ENCODE measurements at regions not wholly inside any gene's neighbourhood (a gene's known extent, or its start where the extent isn't known, plus 50 kb on each side); places are given as distances from the start of the nearest gene placed in this dataset.

GRCh38 chr18:28858248-28858647, 681.3 kb upstream of the CDH2 start:
- no peak overlapping the region for H4K91ac ChIP-seq (ENCODE audit: insufficient read length, low read depth, low read length)
- H2BK20ac ChIP-seq (ENCODE audit: low read depth, low read length, poor library complexity, severe bottlenecking), result no peak overlapping the region
- no peaks in the 10 kb centered on the region for H3K79me2 ChIP-seq (ENCODE audit: insufficient read depth, low read length)
- H3K9ac ChIP-seq (ENCODE audit: extremely low read depth, insufficient read length, low read length), result no peak overlapping the region
- no peak overlapping the region for H2AFZ ChIP-seq (ENCODE audit: low read length)
- H3K56ac ChIP-seq (ENCODE audit: insufficient read length, low read depth, low read length), result no peak overlapping the region
- no peak for DNase-seq
- H3K23ac ChIP-seq (ENCODE audit: insufficient read length, low read depth, low read length), result no peak overlapping the region
- 0 out of 4 replicates have a peak, but pooled peaks cover 0 to 4% of the 10 kb centered on the region in 2 experiments for H3K4me1 Mint-ChIP-seq
- H3K4me3 Mint-ChIP-seq, result no peak overlapping the region
- no peaks in the 10 kb centered on the region for H3K9me3 ChIP-seq (ENCODE audit: control insufficient read depth, low read depth, low read length)
- no peak for TF ChIP-seq CTCF (conservative IDR thresholded peaks at IDR 0.05)
- H3K4ac ChIP-seq (ENCODE audit: low read depth, low read length), result no peak overlapping the region
- H4K8ac ChIP-seq (replicated peaks; ENCODE audit: insufficient read length, low read depth, low read length), result no peak overlapping the region
- no peaks in the 10 kb centered on the region for H3K23me2 ChIP-seq (ENCODE audit: insufficient read length, low read depth, low read length, poor library complexity, severe bottlenecking)
- H3K27me3 ChIP-seq (ENCODE audit: insufficient read depth, low read length), result no peaks in the 10 kb centered on the region
- H3K79me1 ChIP-seq (ENCODE audit: insufficient read depth, low read depth, low read length, poor library complexity, severe bottlenecking), result no peaks in the 10 kb centered on the region
- H3T11ph ChIP-seq (ENCODE audit: low read length), result no peak overlapping the region
- no peaks in the 10 kb centered on the region; the same call in 1 of the 2 replicates for H3K4me1 ChIP-seq (ENCODE audit: insufficient read depth, low read length)
- H2BK12ac ChIP-seq (ENCODE audit: insufficient read length, low read depth, low read length), result no peak overlapping the region
- no peak overlapping the region for H2BK15ac ChIP-seq (ENCODE audit: low read depth, low read length)
- H3K27ac ChIP-seq (ENCODE audit: insufficient read length, low read depth, low read length), result no peak overlapping the region
- no peak overlapping the region for H2BK5ac ChIP-seq (ENCODE audit: insufficient read length, low read length)
- H3K18ac ChIP-seq (ENCODE audit: insufficient read length, low read depth, low read length), result no peak overlapping the region
- no peaks in the 10 kb centered on the region for H3K27me3 Mint-ChIP-seq (ENCODE audit: low read depth)
- no peaks in the 10 kb centered on the region for H4K20me1 ChIP-seq (ENCODE audit: control insufficient read depth, insufficient read depth, insufficient read length)
- no peak overlapping the region for H3K4me2 ChIP-seq (ENCODE audit: insufficient read depth, insufficient read length, low read length)
- H3K27ac Mint-ChIP-seq, result no peak overlapping the region
- H2AK5ac ChIP-seq (ENCODE audit: insufficient read length, low read length), result no peak overlapping the region
- whole genome bisulfite sequencing (ENCODE audit: extremely low coverage, insufficient read length, low lambda C conversion rate), result no CpG with 5 or more reads among the region's 1 CpG
- no peaks in the 10 kb centered on the region for H3K9me3 Mint-ChIP-seq
- H3K36me3 Mint-ChIP-seq (ENCODE audit: insufficient read depth in 1 of 3, low read depth in 3 of 3), result no peaks in the 10 kb centered on the region
- no peak overlapping the region for H2BK120ac ChIP-seq (ENCODE audit: low read depth, low read length, poor library complexity, severe bottlenecking)
- H3K14ac ChIP-seq (ENCODE audit: insufficient read depth, low read length), result no peak overlapping the region
- H4K5ac ChIP-seq (ENCODE audit: insufficient read length, low read depth, low read length), result no peak overlapping the region
